ENCODE measurements at regions not wholly inside any gene's neighbourhood (a gene's known extent, or its start where the extent isn't known, plus 50 kb on each side); places are given as distances from the start of the nearest gene placed in this dataset.

DNA sequence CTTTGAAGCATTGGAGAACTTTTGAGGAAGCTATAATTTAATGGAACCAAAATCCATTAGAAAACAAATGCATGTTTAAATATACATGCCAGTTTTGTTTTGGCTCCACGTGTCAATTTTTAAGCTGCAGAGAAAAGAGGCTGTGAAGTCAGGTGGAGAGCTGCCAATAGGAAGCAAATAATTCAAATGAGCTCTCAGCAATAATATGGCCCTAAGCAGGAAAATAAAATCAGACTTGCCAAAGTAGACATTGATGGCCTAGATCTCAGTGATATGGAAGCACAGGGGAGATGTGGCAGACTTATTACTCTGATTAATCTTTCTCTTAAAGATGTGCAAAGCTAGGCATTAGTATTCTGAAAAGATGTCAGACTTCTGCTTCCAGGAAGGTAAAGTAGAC is 769.8 kb upstream of the NDST4 start:
- no peak for DNase-seq

DNA sequence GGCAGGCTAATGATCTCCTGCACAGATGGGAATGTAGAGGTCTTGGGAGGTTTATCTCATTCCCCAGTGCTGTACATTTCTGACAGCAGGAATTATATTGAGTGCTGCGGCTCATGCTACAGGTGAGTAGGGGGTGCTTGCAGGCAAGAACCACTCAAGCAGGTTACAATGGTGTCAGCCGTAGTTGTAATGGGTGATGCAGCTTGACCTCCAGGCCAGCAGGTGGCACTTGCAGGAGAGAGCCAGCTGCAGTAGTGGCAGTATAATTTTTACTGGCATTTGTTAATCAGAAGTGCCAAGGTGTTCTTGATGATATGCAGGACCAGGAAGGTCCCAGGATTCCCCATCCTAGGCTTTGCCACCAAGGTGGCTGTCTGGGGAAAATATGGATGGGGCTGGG is 759.6 kb upstream of the NDST4 start:
- no peak for DNase-seq

DNA sequence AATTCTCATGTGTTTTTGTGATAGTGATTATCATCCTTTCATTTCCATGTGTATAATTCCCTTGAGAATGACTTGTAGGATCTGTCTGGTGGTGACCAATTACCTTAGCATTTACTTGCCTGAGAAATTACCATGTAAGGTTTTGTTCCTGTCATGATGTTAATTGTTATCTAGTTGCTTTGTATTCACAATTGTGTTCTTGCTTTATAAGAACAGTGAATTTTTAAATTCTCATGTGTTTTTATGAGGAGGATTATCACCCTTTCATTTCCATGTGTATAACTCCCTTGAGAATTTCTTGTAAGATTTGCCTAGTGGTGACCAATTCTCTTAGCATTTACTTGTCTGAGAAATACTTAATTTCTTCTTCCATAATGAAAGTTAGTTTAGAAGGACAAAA is 758.2 kb upstream of the NDST4 start:
- no peak for DNase-seq

DNA sequence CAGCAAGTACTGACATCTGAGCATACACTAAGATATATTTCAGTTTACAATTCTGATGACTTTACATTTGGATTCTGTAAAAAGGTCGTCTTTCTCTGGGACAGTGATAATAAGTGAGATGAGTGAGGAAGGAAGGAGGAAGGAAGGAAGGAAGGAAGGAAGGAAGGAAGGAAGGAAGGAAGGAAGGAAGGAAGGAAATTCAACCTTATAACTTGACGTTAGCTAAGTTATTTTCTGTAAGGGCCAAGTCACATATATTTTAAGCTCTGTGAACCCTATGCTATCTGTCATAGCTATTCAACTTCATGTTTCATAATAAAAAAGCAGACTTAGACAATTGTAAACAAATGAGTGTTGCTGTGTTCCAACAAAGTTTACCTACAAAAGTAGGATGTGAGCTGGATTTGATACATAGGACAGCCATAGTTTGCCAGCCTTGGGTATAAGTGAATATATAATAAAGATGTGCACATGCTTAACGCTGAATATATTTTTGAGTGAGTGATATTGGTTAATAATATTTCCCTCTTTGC is 753.0 kb upstream of the NDST4 start:
- DNase-seq = no peak

DNA sequence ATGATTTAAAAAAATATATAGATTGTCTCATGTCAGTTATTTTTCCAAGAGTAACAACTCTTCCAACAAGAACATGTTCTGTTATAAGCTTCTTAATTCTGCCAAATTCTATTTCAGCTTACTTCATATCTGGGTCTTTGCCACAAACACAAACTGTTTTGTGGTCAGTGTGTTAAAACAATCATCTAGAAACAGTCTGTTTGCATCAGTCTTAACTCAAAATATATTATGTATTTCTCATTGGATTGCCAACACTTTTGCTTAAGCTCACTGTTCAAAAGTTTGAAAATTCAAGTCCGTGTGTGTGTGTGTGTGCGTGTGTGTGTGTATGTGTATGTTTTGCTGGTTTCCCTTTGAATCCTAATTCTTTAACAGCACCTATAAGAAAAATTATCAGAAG is 752.3 kb upstream of the NDST4 start:
- DNase-seq = no peak

DNA sequence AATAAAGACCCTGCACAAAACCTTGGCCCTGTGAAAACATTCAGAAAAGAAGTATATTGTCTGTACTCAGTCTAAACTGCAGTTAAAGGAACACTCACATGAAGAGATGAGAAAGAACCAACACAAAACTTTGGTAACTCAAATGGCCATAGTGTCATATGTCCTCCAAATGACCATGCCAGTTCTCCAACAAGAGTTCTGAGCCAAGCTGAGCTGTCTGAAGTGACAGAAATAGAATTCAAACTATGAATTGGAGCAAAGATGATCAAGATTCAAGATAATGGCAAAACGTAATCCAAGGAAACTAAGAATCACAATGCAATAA is 739.3 kb upstream of the NDST4 start:
- DNase-seq = no peak

DNA sequence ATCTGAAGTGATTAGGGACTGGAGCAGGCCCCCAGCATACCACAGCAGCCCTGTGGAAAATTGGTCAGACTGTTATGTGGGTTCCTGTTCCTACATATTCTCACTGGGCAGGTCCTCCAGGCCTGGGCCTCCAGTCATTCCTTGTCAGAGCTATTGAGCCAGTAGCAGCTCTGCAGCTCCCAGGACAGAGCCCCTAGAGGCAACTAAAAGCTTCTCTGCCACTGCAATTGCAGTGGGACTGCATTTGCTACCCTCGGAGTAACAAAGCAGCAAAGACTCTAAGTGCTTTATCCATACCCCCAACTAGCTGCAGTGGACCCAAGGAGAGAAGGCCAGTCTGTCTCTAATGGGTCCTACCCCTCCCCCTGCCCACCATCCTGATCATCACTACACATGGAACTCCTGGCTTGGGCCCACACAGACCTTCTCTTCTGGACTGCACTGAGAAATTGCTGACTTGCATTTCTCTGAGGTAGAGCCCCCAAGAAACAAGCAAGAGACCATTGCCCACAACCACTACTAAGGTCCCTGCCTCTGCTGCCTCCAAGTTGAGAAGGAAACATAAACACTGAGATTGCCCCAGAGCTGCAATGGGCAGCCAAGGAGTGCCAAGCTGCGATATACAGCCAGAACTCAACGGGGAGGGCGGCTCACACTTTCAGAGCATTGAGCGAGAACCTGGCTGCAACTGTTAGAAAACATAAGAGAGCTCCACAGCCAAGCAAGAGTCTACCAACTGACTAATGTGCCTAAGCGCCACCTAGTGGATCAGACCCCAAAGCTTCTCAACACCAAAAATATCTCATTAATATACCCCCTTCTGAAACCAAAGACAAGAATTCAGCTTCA is 738.7 kb upstream of the NDST4 start:
- DNase-seq = no peak

DNA sequence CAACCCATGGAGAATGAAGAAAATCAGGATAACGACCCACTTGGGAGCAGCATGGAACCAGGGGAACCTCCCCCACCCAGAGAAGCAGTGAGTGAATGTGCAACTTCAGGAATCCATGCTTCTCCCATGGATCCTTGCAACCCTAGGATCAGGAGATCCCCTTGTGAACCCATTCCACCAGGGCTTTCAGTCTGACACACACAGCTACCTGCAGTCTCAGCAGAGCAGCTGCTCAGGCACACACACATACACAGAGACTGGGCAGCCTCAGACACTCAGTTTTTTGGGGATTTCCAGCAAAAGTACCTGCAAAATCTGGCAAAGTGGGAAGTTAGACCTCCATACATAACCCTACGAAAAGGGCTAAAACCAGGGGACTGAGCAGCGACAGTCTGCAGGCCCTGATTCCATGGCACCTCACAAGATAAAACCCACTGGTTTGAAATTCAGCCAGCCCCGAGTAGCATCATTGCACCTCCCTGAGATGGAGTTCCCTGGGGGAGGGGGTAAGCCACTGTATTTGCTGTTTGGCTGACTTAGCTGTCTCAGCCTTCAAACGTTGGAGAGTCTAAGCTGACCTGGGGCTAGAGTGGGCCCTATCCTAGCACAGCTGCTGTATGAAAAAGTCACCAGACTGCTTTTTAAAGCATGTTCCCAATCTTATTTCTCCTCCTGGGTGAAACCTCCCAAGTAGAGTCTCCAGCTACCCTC is 737.5 kb upstream of the NDST4 start:
- no peak for DNase-seq

DNA sequence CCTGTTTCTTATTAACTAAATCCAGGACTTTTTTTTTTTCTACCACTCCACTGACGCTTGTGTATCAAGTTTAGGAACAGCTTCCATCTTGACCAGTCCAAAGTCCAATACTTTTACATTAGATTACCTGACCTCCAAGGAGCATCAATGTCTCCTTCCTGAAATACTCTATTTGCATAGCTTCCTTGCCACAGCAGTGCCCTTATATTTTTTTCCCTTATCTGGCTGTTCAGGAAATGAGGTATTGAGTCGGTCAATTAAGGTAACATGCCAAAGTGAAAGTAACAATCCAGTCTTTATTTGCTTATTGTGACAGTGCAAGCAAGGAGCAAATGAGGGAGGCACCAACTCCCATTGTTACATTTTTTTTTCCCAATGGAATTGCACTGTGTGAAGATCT is 730.8 kb upstream of the NDST4 start:
- DNase-seq = no peak

DNA sequence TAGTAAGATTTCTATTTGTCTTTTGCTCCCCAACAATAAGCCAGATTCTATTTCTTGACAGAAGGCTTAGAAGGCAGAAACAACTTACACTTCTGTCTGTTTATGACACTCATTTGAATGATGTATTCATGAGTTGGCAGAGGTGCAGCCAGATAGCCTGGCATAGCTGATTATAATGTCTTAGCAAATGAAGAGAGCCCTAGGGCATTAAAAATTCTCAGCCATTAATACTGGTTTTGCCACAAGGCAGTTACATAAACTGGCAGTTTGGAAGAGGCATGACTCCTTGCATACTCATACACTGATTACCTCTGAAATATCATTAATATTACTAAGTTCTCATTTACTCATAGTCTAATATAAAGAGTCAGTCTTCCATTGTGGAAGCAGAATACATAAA is 728.5 kb upstream of the NDST4 start:
- no peak for DNase-seq

DNA sequence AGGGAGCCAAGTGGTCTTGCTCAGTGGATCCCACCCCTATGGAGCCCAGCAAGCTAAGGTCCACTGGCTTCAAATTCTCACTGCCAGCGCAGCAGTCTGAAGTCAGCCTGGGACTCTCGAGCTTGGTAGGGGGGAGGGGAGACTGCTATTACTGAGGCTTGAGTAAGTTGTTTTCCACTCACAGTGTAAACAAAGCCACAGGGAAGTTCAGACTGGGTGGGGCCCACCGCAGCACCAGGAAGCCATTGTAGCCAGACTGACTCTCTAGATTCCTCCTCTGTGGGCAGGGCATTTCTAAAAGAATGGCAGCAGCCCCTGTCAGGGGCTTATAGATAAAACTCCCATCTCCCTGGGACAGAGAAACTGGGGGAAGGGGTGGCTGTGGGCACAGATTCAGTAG is 721.0 kb upstream of the NDST4 start:
- DNase-seq = no peak

DNA sequence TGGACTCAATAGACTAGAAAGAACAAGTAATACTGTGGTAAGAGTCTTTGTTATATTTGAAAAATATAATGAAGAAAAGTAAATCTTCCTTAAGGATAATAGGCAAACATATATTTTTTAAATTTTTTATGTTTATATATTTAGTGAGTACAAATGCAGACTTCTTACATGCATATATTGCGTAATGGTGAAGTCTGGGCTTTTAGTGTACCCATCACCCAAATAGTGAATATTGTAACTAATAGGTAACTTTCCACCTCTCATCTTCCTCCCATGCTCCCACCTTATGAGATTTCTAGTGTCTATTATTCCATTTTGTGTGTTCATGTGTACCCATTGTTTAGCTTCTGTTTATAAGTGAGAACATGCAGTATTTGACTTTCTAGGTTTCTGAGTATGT is 711.2 kb upstream of the NDST4 start:
- no peak for DNase-seq

DNA sequence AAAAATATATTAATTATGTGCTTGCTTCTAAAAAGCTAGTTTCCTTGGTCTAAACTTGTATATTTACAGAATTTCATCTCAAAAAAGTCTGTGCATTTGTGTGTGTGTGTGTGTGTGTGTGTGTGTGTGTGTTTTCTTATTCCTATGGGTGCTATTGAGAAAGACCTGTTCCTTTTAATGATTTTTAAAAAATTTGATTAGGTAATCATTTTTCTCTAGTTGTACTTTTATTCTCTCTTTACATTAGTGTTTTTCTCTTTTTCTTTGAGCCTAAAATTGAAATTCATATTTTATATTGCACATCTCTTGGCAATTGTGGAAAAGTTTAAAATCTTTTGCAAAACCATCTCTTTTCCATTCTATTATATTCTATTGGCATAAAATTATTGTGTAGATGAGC is 690.4 kb upstream of the NDST4 start:
- DNase-seq = no peak

DNA sequence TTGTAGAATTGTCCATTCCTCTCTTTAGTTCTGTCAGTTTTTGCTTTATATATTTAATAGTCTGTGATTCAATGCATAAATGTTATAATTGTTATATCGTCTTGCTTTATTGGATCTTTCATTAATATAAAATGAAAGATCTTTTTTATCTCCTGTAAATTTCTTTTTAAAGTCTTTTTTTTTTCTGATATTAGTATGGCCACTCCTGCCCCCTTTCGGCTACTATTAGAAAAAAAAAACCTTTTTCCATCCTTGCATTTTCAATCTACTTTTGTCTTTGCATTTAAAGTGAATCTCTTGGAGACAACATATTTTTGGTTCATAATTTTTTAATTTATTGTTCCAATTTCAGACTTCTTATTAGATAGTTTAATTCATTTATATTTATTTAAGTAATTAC is 677.4 kb upstream of the NDST4 start:
- DNase-seq = no peak

DNA sequence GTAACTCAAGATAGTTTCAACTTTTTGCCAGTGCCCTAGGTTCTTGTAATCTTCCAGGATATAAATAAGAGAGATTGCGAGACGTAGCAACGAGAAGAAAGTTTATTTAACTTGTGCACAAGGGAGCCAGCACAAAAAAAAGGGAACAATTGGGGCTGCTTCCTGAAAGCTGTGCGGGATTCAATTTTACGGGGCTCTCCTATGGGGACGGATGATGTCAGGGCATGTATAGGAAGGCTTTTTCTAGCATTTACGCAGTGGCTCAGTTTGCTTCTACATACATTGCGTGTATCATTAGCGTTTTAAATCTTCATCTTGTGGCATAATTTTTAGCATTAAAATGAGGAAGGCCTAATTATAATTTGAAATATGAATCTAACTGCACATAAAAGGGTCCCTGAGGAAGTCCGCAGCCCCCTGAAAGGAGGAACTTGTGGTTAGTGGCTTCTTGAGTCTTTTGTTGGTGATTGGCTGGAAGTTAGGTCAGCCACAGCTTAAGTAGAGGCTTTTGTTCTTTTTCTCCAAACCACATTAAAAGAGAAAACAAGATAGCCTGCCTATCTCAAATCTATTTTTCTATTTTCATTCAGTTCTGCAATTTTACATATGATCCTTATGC is 668.2 kb upstream of the NDST4 start:
- no peak for DNase-seq

DNA sequence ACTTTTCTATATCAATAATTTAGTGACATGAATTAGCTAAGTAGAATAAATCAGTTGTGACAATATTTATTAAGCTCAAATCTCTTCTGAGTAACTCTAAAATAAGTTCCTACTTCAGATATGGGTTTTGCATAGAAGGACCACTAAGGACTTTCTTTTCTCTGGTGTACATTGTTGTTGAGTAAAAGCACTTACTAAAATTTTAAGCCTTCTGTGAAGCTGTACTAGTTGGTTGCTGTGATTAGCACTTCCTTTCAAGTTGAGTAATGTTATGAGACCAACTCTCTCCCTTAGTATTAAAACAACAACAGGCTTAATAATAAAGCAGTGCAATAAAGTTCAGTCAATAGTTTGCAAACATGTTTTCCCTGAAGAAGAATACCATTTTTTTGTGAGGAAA is 667.4 kb upstream of the NDST4 start:
- DNase-seq = no peak

DNA sequence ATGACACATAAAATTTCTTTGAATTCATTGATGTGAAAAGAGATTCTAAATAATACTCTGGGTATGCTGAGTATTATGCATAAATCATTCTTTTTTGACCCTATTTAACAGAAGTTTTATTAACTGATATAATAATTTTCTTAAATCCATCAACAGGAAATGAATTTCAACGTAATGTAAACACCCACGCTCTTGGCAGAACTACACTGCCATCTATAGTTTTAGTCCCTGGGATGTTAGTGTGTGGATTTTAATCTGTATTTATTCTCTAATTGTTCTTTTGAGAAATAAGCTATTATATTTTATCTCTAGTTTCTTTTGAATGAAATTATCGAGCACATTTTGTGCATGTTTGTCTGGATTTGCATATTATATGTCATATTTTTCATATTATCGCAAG is 666.8 kb upstream of the NDST4 start:
- DNase-seq = no peak

DNA sequence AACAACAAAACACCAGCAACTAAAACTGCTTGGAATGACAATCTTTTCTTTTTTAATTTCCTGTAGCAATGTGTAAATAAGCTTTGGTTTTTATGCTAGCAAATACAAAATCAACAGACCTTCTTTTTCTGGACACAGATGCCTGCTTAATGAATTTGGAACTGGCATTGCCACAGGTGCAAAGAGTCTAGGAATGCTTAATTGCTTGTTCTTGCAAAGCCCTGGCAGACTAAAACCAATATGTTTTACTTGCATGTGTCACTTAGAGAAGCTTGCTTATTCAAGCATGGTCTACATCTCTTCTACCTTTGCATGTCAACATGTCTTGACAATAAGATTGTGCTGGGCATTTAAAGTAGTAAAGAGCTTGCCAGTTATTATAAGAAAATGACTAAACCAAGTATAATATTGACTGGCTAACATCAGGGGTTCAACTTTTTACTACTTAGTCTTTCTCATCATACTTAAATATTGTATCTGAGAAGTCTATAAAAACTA is 656.7 kb upstream of the NDST4 start:
- DNase-seq = no peak

DNA sequence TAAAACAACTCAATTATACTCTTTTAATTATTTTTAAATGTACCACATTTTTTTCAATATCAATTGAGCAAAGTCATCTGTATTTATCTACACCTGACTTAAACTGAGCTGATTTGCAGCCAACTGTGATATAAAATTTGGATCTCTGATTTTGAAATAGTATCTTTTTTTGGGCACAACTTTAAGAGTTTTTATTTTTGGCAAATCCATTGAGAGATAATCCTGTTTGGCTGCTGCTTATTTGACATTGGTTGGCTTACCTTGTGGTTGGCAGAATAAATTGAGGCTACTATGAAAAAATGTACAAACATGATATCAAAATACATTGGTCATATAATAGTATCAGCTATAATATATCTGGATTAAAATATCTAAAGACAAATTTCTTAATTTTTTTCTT is 656.0 kb upstream of the NDST4 start:
- DNase-seq = no peak

DNA sequence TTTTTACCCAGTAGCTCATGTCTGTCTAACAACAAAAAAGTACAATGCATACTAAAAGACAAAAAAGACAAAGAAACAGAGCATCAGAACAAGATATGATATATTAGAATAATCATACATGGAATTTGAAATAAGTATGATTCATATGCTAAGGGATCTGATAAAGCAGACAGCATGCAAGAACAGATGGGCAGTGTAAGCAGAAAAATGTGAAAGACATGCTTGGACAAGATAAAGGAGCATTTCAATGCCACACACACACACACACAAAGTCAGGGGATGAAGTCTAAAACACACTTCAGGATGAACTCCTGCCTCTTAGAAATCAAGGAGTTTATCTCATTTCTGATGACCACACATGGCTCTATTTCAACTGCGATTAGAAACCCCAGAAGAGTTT is 649.6 kb upstream of the NDST4 start:
- DNase-seq = no peak

DNA sequence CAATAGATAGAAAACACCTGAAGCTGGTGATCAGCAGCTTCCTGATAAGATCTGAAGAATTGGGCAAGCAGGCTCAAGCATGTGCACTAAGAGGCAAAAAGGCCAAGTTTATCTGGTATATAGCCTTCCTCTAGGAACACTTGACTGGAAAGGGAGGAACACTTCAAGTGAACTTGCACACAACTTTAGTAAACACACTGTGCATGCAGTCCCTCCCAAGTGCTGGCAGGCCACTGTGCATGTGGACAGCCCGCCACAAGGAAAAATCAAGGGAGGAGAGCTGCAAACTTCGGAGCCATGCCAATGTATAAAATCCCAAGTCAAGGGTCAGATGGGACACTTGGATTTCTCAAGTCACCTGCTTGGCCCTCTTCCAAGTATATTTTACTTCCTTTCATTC is 645.8 kb upstream of the NDST4 start:
- DNase-seq = no peak

DNA sequence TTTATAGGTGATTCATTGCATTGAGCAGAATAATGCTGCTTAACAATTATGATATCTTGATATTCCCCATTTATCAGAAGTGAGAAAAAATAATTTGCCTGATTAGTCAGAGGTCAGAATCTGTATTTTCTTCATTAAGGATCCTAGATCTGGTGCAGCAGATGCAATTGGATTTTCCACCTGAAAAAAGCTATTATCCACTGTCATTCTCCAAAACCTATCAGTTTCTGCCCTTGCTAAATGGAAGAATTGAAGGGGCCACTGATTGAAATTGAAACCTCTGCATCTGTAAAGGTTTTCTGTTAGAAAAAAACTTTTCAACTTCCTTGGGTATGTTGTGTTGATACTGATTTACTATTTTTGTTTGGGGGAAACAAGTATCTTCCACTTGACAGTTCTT is 636.0 kb upstream of the NDST4 start:
- no peak for DNase-seq

DNA sequence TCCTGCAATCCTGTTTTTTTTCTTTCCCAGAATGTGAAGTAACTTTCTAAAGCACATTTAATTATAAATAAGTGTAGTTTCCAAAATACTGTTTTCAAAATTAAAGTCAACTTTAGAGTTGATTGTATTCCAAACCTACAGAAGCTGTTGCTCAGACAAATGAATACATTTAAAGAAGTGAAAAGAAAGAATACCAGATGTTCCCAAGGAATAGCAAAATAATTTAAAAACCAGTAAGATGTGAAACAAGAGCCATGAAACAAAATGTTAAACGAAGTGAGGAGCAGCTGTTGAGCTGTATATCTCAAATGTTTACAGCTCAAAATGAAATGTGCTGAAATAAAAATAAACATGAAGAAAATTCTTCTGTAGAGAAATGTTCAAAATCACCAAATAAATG is 627.4 kb upstream of the NDST4 start:
- no peak for DNase-seq

DNA sequence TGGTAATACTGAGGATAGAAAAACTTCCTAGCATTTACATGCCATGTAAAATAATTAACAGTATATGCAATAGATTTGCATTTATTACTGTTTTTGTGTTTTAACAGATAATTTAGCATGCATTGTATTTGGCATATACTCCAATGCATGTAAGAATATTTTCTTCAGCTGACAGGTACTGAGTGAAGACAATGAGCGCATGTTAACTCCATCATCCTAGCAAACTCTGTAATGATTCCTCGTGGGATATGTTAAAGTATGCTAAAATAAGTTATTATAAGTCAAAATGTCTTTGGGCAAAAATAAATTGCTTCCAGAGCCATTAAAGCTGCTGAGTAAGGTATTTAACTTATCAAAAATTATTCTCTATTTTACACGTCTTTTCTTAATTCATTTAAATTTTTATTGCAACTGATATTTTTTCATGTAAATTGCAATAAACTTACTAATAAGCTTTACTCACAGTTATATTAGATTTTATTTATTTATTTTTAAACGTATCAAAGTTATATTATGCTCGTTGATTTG is 616.4 kb upstream of the NDST4 start:
- DNase-seq = no peak
